H9 (cell line): ENCODE measurements at regions not wholly inside any gene's neighbourhood (a gene's known extent, or its start where the extent isn't known, plus 50 kb on each side); places are given as distances from the start of the nearest gene placed in this dataset.

ENCODE experiments used
- DNase-seq: peaks from one replicate; pipeline ENCODE4 v3.0.0-alpha.2; 2017
- H2AFZ ChIP-seq: one replicate; pipeline ENCODE4 v1.6.1; 2013; ENCODE audit warnings: mild to moderate bottlenecking, low read length, control low read depth, moderate library complexity
- H2AK5ac ChIP-seq: 2 replicates; pipeline ENCODE4 v1.6.1; 2013; ENCODE audit warnings: low read length, control low read depth, mixed read lengths; ENCODE audit not compliant: insufficient read length
- H2BK120ac ChIP-seq: one replicate; pipeline ENCODE4 v1.6.1; 2013; ENCODE audit warnings: low read depth, mild to moderate bottlenecking, low read length, control low read depth, inconsistent platforms; ENCODE audit not compliant: poor library complexity, severe bottlenecking
- H2BK12ac ChIP-seq: 2 replicates; pipeline ENCODE4 v1.6.1; 2013; ENCODE audit warnings: low read length, control low read depth, mixed read lengths, low read depth; ENCODE audit not compliant: insufficient read length
- H2BK15ac ChIP-seq: 2 replicates; pipeline ENCODE4 v1.6.1; 2013; ENCODE audit warnings: low read depth, low read length, control low read depth
- H2BK20ac ChIP-seq: one replicate; pipeline ENCODE4 v1.6.1; 2013; ENCODE audit warnings: low read depth, mild to moderate bottlenecking, low read length, control low read depth, inconsistent platforms; ENCODE audit not compliant: poor library complexity, severe bottlenecking
- H2BK5ac ChIP-seq: 2 replicates; pipeline ENCODE4 v1.6.1; 2013; ENCODE audit warnings: low read length, control low read depth, mixed read lengths; ENCODE audit not compliant: insufficient read length
- H3K14ac ChIP-seq: 2 replicates; pipeline ENCODE4 v1.6.1; 2013; ENCODE audit warnings: low read length, control low read depth; ENCODE audit not compliant: insufficient read depth
- H3K18ac ChIP-seq: 2 replicates; pipeline ENCODE4 v1.6.1; 2013; ENCODE audit warnings: low read depth, mild to moderate bottlenecking, mixed read lengths, low read length, control low read depth; ENCODE audit not compliant: insufficient read length
- H3K23ac ChIP-seq: 2 replicates; pipeline ENCODE4 v1.6.1; 2013; ENCODE audit warnings: low read length, control low read depth, mixed read lengths, low read depth; ENCODE audit not compliant: insufficient read length
- H3K23me2 ChIP-seq: 2 replicates; pipeline ENCODE4 v1.6.1; 2013; ENCODE audit warnings: low read depth, mild to moderate bottlenecking, mixed read lengths, low read length, control low read depth; ENCODE audit not compliant: insufficient read length, poor library complexity, severe bottlenecking
- H3K27ac ChIP-seq: 2 replicates; pipeline ENCODE4 v1.5.1; 2013; ENCODE audit warnings: low read length, control low read depth, mixed read lengths, low read depth; ENCODE audit not compliant: insufficient read length
- H3K27me3 ChIP-seq: 2 replicates; pipeline ENCODE4 v1.6.1; 2013; ENCODE audit warnings: low read length, control low read depth, inconsistent platforms; ENCODE audit not compliant: insufficient read depth
- H3K4ac ChIP-seq: 2 replicates; pipeline ENCODE4 v1.6.1; 2013; ENCODE audit warnings: low read depth, mild to moderate bottlenecking, control low read depth, inconsistent platforms, low read length, moderate library complexity
- H3K4me1 ChIP-seq: 2 replicates; pipeline ENCODE4 v1.6.1; 2013; ENCODE audit warnings: low read length, control low read depth, inconsistent platforms; ENCODE audit not compliant: insufficient read depth
- H3K4me2 ChIP-seq: 2 replicates; pipeline ENCODE4 v1.6.1; 2013; ENCODE audit warnings: low read length, control low read depth, mixed read lengths; ENCODE audit not compliant: insufficient read length, insufficient read depth
- H3K56ac ChIP-seq: 2 replicates; pipeline ENCODE4 v1.6.1; 2013; ENCODE audit warnings: low read depth, mild to moderate bottlenecking, mixed read lengths, low read length, control low read depth; ENCODE audit not compliant: insufficient read length
- H3K79me1 ChIP-seq: 2 replicates; pipeline ENCODE4 v1.6.1; 2013; ENCODE audit warnings: low read depth, mild to moderate bottlenecking, moderate library complexity, low read length, control low read depth, inconsistent platforms; ENCODE audit not compliant: insufficient read depth, poor library complexity, severe bottlenecking
- H3K79me2 ChIP-seq: 2 replicates; pipeline ENCODE4 v1.6.1; 2013; ENCODE audit warnings: low read length, control low read depth, inconsistent platforms; ENCODE audit not compliant: insufficient read depth
- H3K9ac ChIP-seq: 2 replicates; pipeline ENCODE4 v1.6.1; 2013; ENCODE audit warnings: low read length, control low read depth, mixed read lengths; ENCODE audit not compliant: insufficient read length; ENCODE audit errors: extremely low read depth
- H3K9me3 ChIP-seq: one replicate; pipeline ENCODE4 v1.6.1; 2013; ENCODE audit warnings: low read depth, low read length, inconsistent platforms; ENCODE audit not compliant: control insufficient read depth
- H3T11ph ChIP-seq: one replicate; pipeline ENCODE4 v1.6.1; 2013; ENCODE audit warnings: mild to moderate bottlenecking, low read length, control low read depth, inconsistent platforms
- H4K20me1 ChIP-seq: one replicate; pipeline ENCODE4 v1.6.1; 2013; ENCODE audit not compliant: control insufficient read depth, insufficient read length, insufficient read depth
- H4K5ac ChIP-seq: 2 replicates; pipeline ENCODE4 v1.6.1; 2013; ENCODE audit warnings: low read depth, mild to moderate bottlenecking, mixed read lengths, low read length, control low read depth; ENCODE audit not compliant: insufficient read length
- H4K8ac ChIP-seq: replicated peaks from 2 replicates; pipeline ENCODE4 v1.6.1; 2013; ENCODE audit warnings: low read length, control low read depth, mixed read lengths, low read depth; ENCODE audit not compliant: insufficient read length
- H4K91ac ChIP-seq: 2 replicates; pipeline ENCODE4 v1.6.1; 2013; ENCODE audit warnings: low read depth, mild to moderate bottlenecking, moderate library complexity, mixed read lengths, low read length, control low read depth; ENCODE audit not compliant: insufficient read length
- H3K27ac Mint-ChIP-seq, 3 experiments: 2 replicates in 2 of 3; 3 replicates in 1 of 3; pipeline ENCODE4 v1.8.0; 2020 to 2021; ENCODE audit warnings: mixed read lengths in 3 of 3, mild to moderate bottlenecking in 1 of 3, moderate library complexity in 1 of 3
- H3K27me3 Mint-ChIP-seq: 2 replicates; pipeline ENCODE4 v1.8.0; 2021; ENCODE audit warnings: low read depth, mild to moderate bottlenecking, moderate library complexity, mixed read lengths
- H3K36me3 Mint-ChIP-seq, 3 experiments: 2 replicates in 2 of 3; 3 replicates in 1 of 3; pipeline ENCODE4 v1.8.0; 2020 to 2021; ENCODE audit warnings: low read depth in 3 of 3, mixed read lengths in 3 of 3; ENCODE audit not compliant: insufficient read depth in 1 of 3
- H3K4me1 Mint-ChIP-seq, 2 experiments: 2 replicates each; pipeline ENCODE4 v1.8.0; 2020; ENCODE audit warnings: mixed read lengths in 2 of 2
- H3K4me3 Mint-ChIP-seq, 2 experiments: 2 replicates in 1 of 2; 3 replicates in 1 of 2; pipeline ENCODE4 v1.8.0; 2020 to 2021; ENCODE audit warnings: mild to moderate bottlenecking in 2 of 2, mixed read lengths in 2 of 2, moderate library complexity in 1 of 2
- H3K9me3 Mint-ChIP-seq, 2 experiments: 2 replicates in 1 of 2; 3 replicates in 1 of 2; pipeline ENCODE4 v1.8.0; 2020; ENCODE audit warnings: mild to moderate bottlenecking in 2 of 2, mixed read lengths in 2 of 2, moderate library complexity in 1 of 2
- CTCF ChIP-seq: fragments of 200-600 bp; sonication (generic); conservative IDR thresholded peaks from 3 replicates; pipeline ENCODE4 v1.8.0; 2021; ENCODE audit warnings: antibody characterized with exemption, mild to moderate bottlenecking
- WGBS: extraction: QIAGEN DNeasy Blood & Tissue Kit; methylation state at CpG from one replicate; pipeline ENCODE4 v1.1.7; 2013; ENCODE audit warnings: missing lambda C conversion rate, low lambda C conversion rate, mixed read lengths; ENCODE audit not compliant: insufficient read length; ENCODE audit errors: extremely low coverage; 5-methylcytosine and 5-hydroxymethylcytosine counted together

DNA sequence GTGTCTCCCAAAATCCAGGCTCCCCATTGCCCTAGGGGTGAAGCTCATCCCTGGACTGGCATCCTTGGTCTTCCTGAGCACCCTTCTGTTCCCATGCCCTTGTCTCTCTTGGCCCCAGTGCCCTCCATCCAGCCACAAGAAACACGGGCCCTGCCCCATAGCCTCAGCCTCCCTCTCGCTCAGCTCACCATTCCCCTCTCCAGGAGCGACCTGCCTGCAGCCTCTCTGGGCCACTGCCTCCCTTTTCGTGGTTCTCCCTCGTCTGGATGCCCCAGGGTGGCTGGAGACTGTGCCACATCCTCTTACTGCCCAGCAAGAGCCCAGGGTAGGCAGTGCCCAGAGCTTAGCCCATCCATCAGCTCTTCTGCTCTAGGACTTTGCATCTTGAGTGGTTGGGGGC, 532.1 kb downstream of the TBC1D22A start:
- H3K27me3 Mint-ChIP-seq: peaks cover 10% of the 10 kb centered on the region
- Histone ChIP-seq H3K9ac (no peak overlapping the region), H3K18ac (no peak overlapping the region), H3K4me1 (no peaks in the 10 kb centered on the region), H3K9me3 (peaks cover 91% of the 10 kb centered on the region), H3T11ph (no peak overlapping the region), H2AFZ (no peak overlapping the region), H2BK20ac (no peak overlapping the region), H3K4me2 (no peak overlapping the region), H2BK5ac (no peak overlapping the region), H2AK5ac (no peak overlapping the region), H3K79me2 (no peaks in the 10 kb centered on the region), H3K56ac (no peak overlapping the region), H2BK120ac (no peak overlapping the region), H3K79me1 (no peaks in the 10 kb centered on the region), H3K4ac (no peak overlapping the region), H3K27ac (no peak overlapping the region), H4K8ac (no peak overlapping the region), H4K5ac (no peak overlapping the region), H4K91ac (no peak overlapping the region), H3K23ac (no peak overlapping the region), H3K23me2 (no peaks in the 10 kb centered on the region), H4K20me1 (no peaks in the 10 kb centered on the region), H3K27me3 (no peaks in the 10 kb centered on the region), H2BK15ac (no peak overlapping the region), H3K14ac (no peak overlapping the region), H2BK12ac (no peak overlapping the region)
- no peaks in the 10 kb centered on the region for H3K4me1 Mint-ChIP-seq
- TF ChIP-seq CTCF: no peak
- no peak overlapping the region for H3K27ac Mint-ChIP-seq
- peaks cover 12 to 47% (median 16%) of the 10 kb centered on the region in 3 experiments; a peak in 6 of 7 replicates for H3K36me3 Mint-ChIP-seq
- DNase-seq: no peak
- H3K9me3 Mint-ChIP-seq: peaks cover 87 to 99% of the 10 kb centered on the region in 2 experiments
- no CpG with 5 or more reads among the region's 5 CpGs for WGBS
- no peak overlapping the region for H3K4me3 Mint-ChIP-seq
